Smooth muscle cell (in vitro differentiated cells): ENCODE measurements at regions not wholly inside any gene's neighbourhood (a gene's known extent, or its start where the extent isn't known, plus 50 kb on each side); places are given as distances from the start of the nearest gene placed in this dataset.

Experiments
- DNase-seq: peaks from one replicate; lab custom pipeline; 2025; ENCODE audit not compliant: unreplicated experiment; lab: John Stamatoyannopoulos, UW
- H2AFZ ChIP-seq: fragments of 200-600 bp; sonication (generic); 2 replicates; pipeline ENCODE4 v1.6.0; 2016; ENCODE audit warnings: antibody characterized with exemption, low read depth, mild to moderate bottlenecking
- H3F3A ChIP-seq: fragments of 200-600 bp; sonication (generic); 2 replicates; pipeline ENCODE4 v1.6.0; 2017; ENCODE audit warnings: antibody characterized with exemption, low read depth
- H3K27ac ChIP-seq: fragments of 200-600 bp; sonication (generic); 2 replicates; pipeline ENCODE4 v1.5.1; 2016; ENCODE audit warnings: low read depth, mild to moderate bottlenecking
- H3K27me3 ChIP-seq: fragments of 200-600 bp; sonication (generic); 2 replicates; pipeline ENCODE4 v1.6.1; 2016; ENCODE audit warnings: low read depth, mild to moderate bottlenecking
- H3K36me3 ChIP-seq: fragments of 200-600 bp; sonication (generic); 2 replicates; pipeline ENCODE4 v1.5.1; 2016; ENCODE audit warnings: low read depth
- H3K4me1 ChIP-seq: fragments of 200-600 bp; sonication (generic); 2 replicates; pipeline ENCODE4 v1.5.1; 2016; ENCODE audit warnings: low read depth
- H3K4me2 ChIP-seq: fragments of 200-600 bp; sonication (generic); 2 replicates; pipeline ENCODE4 v1.6.0; 2016; ENCODE audit warnings: mild to moderate bottlenecking
- H3K4me3 ChIP-seq: fragments of 200-600 bp; sonication (generic); 2 replicates; pipeline ENCODE4 v1.5.1; 2016; ENCODE audit warnings: mild to moderate bottlenecking
- H3K79me2 ChIP-seq: fragments of 200-600 bp; sonication (generic); 2 replicates; pipeline ENCODE4 v1.6.0; 2016; ENCODE audit warnings: low read depth, mild to moderate bottlenecking
- H3K9ac ChIP-seq: fragments of 200-600 bp; sonication (generic); 2 replicates; pipeline ENCODE4 v1.6.0; 2016; ENCODE audit warnings: low read depth
- H3K9me3 ChIP-seq: fragments of 200-600 bp; sonication (generic); replicated peaks from 2 replicates; pipeline ENCODE4 v1.5.1; 2016; ENCODE audit warnings: low read depth
- H4K20me1 ChIP-seq: fragments of 200-600 bp; sonication (generic); 2 replicates; pipeline ENCODE4 v1.6.0; 2016; ENCODE audit warnings: low read depth
- WGBS: methylation state at CpG from one replicate; pipeline ENCODE4 v1.1.7; 2016; ENCODE audit warnings: low lambda C conversion rate; 5-methylcytosine and 5-hydroxymethylcytosine counted together
- TF ChIP-seq, protein P1 (sequence below): fragments of 200-600 bp; sonication (generic); IDR thresholded peaks from 2 replicates; pipeline ENCODE4 v1.5.1; 2017; ENCODE audit warnings: borderline replicate concordance, mild to moderate bottlenecking, antibody characterized with exemption; ENCODE audit not compliant: insufficient read depth, poor library complexity, severe bottlenecking

DNA sequence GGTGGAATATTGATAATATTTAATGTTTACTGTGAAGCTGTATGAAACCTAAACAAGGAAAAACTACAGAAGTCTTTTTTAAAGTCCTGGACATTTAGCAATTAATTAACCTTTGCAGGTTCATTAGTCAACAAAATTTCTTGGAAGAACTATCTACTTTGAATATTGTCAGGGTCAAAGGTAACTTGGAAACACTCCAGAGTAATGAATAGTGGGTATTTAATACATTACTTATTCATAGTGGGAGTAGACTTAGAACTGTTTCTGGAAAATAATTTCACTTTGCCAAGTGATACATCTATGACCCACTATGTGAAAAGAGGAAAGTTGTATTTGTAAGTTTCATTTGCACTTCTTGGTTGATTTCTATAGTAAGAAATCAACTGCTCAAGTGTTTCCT is 319.1 kb downstream of the TFAP2B start:
- no peak for DNase-seq
- Histone ChIP-seq H4K20me1 (no peaks in the 10 kb centered on the region), H3K36me3 (no peaks in the 10 kb centered on the region), H3K9me3 (no peaks in the 10 kb centered on the region), H3K27ac (no peak overlapping the region), H3K4me1 (no peaks in the 10 kb centered on the region), H3K9ac (no peak overlapping the region), H3K27me3 (no peaks in the 10 kb centered on the region), H2AFZ (no peak overlapping the region), H3K4me3 (no peak overlapping the region), H3K79me2 (no peaks in the 10 kb centered on the region), H3F3A (no peaks in the 10 kb centered on the region), H3K4me2 (no peak overlapping the region)
- TF ChIP-seq, protein P1, sequence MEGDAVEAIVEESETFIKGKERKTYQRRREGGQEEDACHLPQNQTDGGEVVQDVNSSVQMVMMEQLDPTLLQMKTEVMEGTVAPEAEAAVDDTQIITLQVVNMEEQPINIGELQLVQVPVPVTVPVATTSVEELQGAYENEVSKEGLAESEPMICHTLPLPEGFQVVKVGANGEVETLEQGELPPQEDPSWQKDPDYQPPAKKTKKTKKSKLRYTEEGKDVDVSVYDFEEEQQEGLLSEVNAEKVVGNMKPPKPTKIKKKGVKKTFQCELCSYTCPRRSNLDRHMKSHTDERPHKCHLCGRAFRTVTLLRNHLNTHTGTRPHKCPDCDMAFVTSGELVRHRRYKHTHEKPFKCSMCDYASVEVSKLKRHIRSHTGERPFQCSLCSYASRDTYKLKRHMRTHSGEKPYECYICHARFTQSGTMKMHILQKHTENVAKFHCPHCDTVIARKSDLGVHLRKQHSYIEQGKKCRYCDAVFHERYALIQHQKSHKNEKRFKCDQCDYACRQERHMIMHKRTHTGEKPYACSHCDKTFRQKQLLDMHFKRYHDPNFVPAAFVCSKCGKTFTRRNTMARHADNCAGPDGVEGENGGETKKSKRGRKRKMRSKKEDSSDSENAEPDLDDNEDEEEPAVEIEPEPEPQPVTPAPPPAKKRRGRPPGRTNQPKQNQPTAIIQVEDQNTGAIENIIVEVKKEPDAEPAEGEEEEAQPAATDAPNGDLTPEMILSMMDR: no peak

DNA sequence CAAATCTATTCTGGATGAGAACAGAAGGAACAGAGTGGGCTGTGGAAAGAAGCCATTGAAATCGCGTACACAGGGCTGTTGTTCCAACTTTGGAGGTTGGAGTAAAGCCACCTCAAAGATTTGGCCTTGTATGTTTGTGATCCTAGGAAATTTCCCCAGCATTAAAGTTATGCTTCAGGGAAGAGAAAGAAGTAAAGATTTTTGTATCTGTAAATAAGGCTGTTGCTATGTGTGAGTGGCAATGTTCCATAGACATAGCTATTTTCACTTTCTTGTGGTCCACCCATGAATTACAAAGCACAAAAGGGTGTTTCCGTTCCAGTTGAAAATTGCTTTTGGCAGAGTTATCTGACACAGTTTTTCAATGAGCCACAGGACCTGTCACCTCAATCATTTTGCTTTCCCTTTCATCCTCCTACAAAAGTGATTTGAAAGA is 321.3 kb downstream of the TFAP2B start:
- no peaks in the 10 kb centered on the region for H3F3A ChIP-seq
- H3K27ac ChIP-seq: no peak overlapping the region
- H3K36me3 ChIP-seq: no peaks in the 10 kb centered on the region
- H4K20me1 ChIP-seq: no peaks in the 10 kb centered on the region
- H3K9ac ChIP-seq: no peak overlapping the region
- no peak overlapping the region for H2AFZ ChIP-seq
- H3K4me3 ChIP-seq: no peak overlapping the region
- H3K4me2 ChIP-seq: no peak overlapping the region
- H3K4me1 ChIP-seq: no peaks in the 10 kb centered on the region
- TF ChIP-seq, protein P1: no peak
- H3K9me3 ChIP-seq: no peaks in the 10 kb centered on the region
- no peak for DNase-seq
- WGBS: 88% methylated on average over 3 of the region's 3 CpGs
- no peaks in the 10 kb centered on the region for H3K79me2 ChIP-seq
- H3K27me3 ChIP-seq: no peaks in the 10 kb centered on the region

DNA sequence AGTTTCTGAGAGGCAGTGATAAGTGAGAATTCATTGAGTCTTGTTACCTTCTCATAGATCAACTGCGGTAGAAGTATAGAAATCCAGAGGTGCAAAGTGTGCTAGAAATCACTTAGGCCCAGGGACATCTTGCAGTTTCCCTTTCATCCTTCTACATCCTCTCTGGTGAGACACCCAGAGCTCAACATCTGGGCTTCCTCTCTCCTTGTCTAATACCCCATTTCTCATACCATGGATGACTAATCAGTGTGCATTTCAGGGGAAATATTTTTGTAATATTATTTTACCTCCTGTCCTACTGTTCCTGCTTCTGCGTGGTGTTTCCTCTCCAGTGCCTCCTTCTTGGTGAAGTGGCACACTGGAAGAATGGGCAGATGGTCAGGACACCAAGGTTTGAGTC is 322.4 kb downstream of the TFAP2B start:
- DNase-seq: no peak
- TF ChIP-seq, protein P1: no peak
- 87% methylated on average over 2 of the region's 2 CpGs for WGBS
- H3K4me3 ChIP-seq: no peak overlapping the region
- no peak overlapping the region for H3K4me2 ChIP-seq
- H3K27me3 ChIP-seq: no peaks in the 10 kb centered on the region
- H2AFZ ChIP-seq: no peak overlapping the region
- no peaks in the 10 kb centered on the region for H3K36me3 ChIP-seq
- H3K9ac ChIP-seq: no peak overlapping the region
- no peaks in the 10 kb centered on the region for H3K4me1 ChIP-seq
- no peaks in the 10 kb centered on the region for H4K20me1 ChIP-seq
- no peaks in the 10 kb centered on the region for H3K9me3 ChIP-seq
- H3K79me2 ChIP-seq: no peaks in the 10 kb centered on the region
- H3K27ac ChIP-seq: no peak overlapping the region
- H3F3A ChIP-seq: no peaks in the 10 kb centered on the region

DNA sequence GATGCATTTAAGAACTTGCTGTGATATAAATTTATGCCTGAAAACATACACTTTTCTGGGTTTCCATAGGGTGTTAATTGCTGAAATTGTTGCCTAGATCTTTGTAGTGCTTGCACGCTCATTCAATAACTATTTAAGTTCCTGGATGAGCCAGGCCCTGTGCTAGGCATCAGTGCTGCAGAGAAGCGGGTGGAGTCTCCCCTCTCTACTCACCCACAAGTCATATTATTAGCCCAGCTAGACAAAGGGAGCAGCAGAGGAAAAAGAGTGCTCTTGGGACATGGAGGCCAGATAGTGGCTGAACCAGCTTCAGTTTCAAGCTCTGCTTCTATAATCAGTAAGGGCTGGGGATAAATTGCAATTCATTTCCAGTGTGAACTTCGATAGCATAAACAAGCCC is 329.1 kb downstream of the TFAP2B start:
- Histone ChIP-seq H3K9me3 (no peaks in the 10 kb centered on the region), H3K27ac (no peak overlapping the region), H4K20me1 (no peaks in the 10 kb centered on the region), H3K4me3 (no peak overlapping the region), H3K36me3 (no peaks in the 10 kb centered on the region), H3K27me3 (no peaks in the 10 kb centered on the region), H2AFZ (no peak overlapping the region), H3F3A (no peaks in the 10 kb centered on the region), H3K4me1 (no peaks in the 10 kb centered on the region), H3K79me2 (no peaks in the 10 kb centered on the region), H3K9ac (no peak overlapping the region), H3K4me2 (no peak overlapping the region)
- WGBS: 87% methylated on average over 3 of the region's 3 CpGs
- TF ChIP-seq, protein P1: no peak
- DNase-seq: no peak
